H1 (cell line): ENCODE measurements at regions not wholly inside any gene's neighbourhood (a gene's known extent, or its start where the extent isn't known, plus 50 kb on each side); places are given as distances from the start of the nearest gene placed in this dataset.

Experiments
- CTCF ChIP-seq, 3 experiments: IDR thresholded peaks; 1 replicate in 2 of 3; 2 replicates in 1 of 3; pipeline versions ENCODE4 v1.5.1 to v1.6.1; 2011; ENCODE audit warnings: low read length in 3 of 3, mild to moderate bottlenecking in 3 of 3, inconsistent platforms in 2 of 3, low read depth in 1 of 3, moderate library complexity in 1 of 3; ENCODE audit not compliant: insufficient read depth in 1 of 3; ENCODE audit errors: control extremely low read depth in 1 of 3

GRCh38 chr22:47282366-47282765 lies 519.9 kb downstream of the TBC1D22A start (continued):
- TF ChIP-seq CTCF (IDR thresholded peaks at IDR 0.05; ENCODE audit: control extremely low read depth in 1 of 3, insufficient read depth in 1 of 3, low read depth in 1 of 3, low read length in 3 of 3) = no peak
